Neuronal stem cell (in vitro differentiated cells): ENCODE measurements at regions not wholly inside any gene's neighbourhood (a gene's known extent, or its start where the extent isn't known, plus 50 kb on each side); places are given as distances from the start of the nearest gene placed in this dataset.

Source experiments
- DNase-seq: peaks from one replicate; pipeline ENCODE4 v3.0.0-alpha.2; 2013; ENCODE audit warnings: low spot score
- H2AFZ ChIP-seq: one replicate; pipeline ENCODE4 v1.6.1; 2013; ENCODE audit warnings: mild to moderate bottlenecking, low read length, inconsistent platforms
- H2AK5ac ChIP-seq: 2 replicates; pipeline ENCODE4 v1.6.1; 2013; ENCODE audit warnings: low read depth, mild to moderate bottlenecking, inconsistent platforms, low read length, moderate library complexity, mixed read lengths
- H2BK120ac ChIP-seq: 2 replicates; pipeline ENCODE4 v1.6.1; 2013; ENCODE audit warnings: low read depth, mild to moderate bottlenecking, inconsistent platforms, low read length, moderate library complexity, mixed read lengths
- H2BK12ac ChIP-seq: one replicate; pipeline ENCODE4 v1.6.1; 2013; ENCODE audit warnings: low read length, inconsistent platforms
- H2BK15ac ChIP-seq: 2 replicates; pipeline ENCODE4 v1.6.1; 2013; ENCODE audit warnings: mild to moderate bottlenecking, low read length, inconsistent platforms, mixed read lengths
- H2BK5ac ChIP-seq: one replicate; pipeline ENCODE4 v1.6.1; 2013; ENCODE audit warnings: inconsistent platforms, mild to moderate bottlenecking, low read length, moderate library complexity
- H3K14ac ChIP-seq: one replicate; pipeline ENCODE4 v1.6.1; 2013; ENCODE audit warnings: low read length, inconsistent platforms
- H3K18ac ChIP-seq: 2 replicates; pipeline ENCODE4 v1.6.1; 2013; ENCODE audit warnings: low read length, inconsistent platforms
- H3K23ac ChIP-seq: 2 replicates; pipeline ENCODE4 v1.6.1; 2013; ENCODE audit warnings: low read depth, mild to moderate bottlenecking, mixed read lengths, low read length, inconsistent platforms; ENCODE audit not compliant: poor library complexity
- H3K27ac ChIP-seq: replicated peaks from 3 replicates; pipeline ENCODE4 v1.5.1; 2013; ENCODE audit warnings: low read length, inconsistent platforms
- H3K27me3 ChIP-seq, 3 experiments: 2 replicates each; pipeline ENCODE4 v1.6.1; 2013; ENCODE audit warnings: low read length in 3 of 3, mild to moderate bottlenecking in 2 of 3, inconsistent platforms in 1 of 3, low read depth in 1 of 3, mixed read lengths in 1 of 3, moderate library complexity in 1 of 3; ENCODE audit not compliant: control insufficient read depth in 3 of 3, insufficient read depth in 3 of 3
- H3K36me3 ChIP-seq, 2 donors: replicated peaks in 1 of 2; 2 replicates each; pipeline ENCODE4 v1.6.1; 2013; ENCODE audit warnings: low read length in 2 of 2; ENCODE audit not compliant: control insufficient read depth in 2 of 2, insufficient read depth in 2 of 2
- H3K4ac ChIP-seq: 2 replicates; pipeline ENCODE4 v1.6.1; 2013; ENCODE audit warnings: inconsistent platforms, mild to moderate bottlenecking, low read length, moderate library complexity
- H3K4me1 ChIP-seq, 2 donors: 1 replicate in 1 of 2; 2 replicates in 1 of 2; pipeline ENCODE4 v1.6.1; 2013; ENCODE audit warnings: low read length in 2 of 2, low read depth in 1 of 2; ENCODE audit not compliant: control insufficient read depth in 2 of 2, insufficient read depth in 1 of 2
- H3K4me2 ChIP-seq: one replicate; pipeline ENCODE4 v1.6.1; 2013; ENCODE audit warnings: mild to moderate bottlenecking, low read length, inconsistent platforms; ENCODE audit not compliant: insufficient read depth, poor library complexity, severe bottlenecking
- H3K4me3 ChIP-seq, 2 donors: 2 replicates each; pipeline ENCODE4 v1.5.1; 2013; ENCODE audit warnings: low read length in 2 of 2, mild to moderate bottlenecking in 2 of 2, inconsistent platforms in 1 of 2, moderate library complexity in 1 of 2
- H3K79me1 ChIP-seq: one replicate; pipeline ENCODE4 v1.6.1; 2013; ENCODE audit warnings: low read depth, mild to moderate bottlenecking, inconsistent platforms, low read length, moderate library complexity
- H3K9ac ChIP-seq: one replicate; pipeline ENCODE4 v1.6.1; 2013; ENCODE audit warnings: mild to moderate bottlenecking, low read depth, low read length, inconsistent platforms; ENCODE audit not compliant: poor library complexity
- H3K9me3 ChIP-seq, 2 donors: replicated peaks in 1 of 2; 2 replicates each; pipeline versions ENCODE3 to v1.6.1; 2013; ENCODE audit warnings: low read length in 2 of 2, mild to moderate bottlenecking in 2 of 2, inconsistent platforms in 1 of 2, low read depth in 1 of 2, mixed read lengths in 1 of 2, moderate library complexity in 1 of 2; ENCODE audit not compliant: control insufficient read depth in 2 of 2, insufficient read depth in 1 of 2
- H4K8ac ChIP-seq: one replicate; pipeline ENCODE4 v1.6.1; 2013; ENCODE audit warnings: low read depth, mild to moderate bottlenecking, inconsistent platforms, low read length, moderate library complexity
- H4K91ac ChIP-seq: one replicate; pipeline ENCODE4 v1.6.1; 2013; ENCODE audit warnings: low read length, low read depth, mild to moderate bottlenecking, inconsistent platforms; ENCODE audit not compliant: poor library complexity
- WGBS, 2 donors: extraction: QIAGEN DNeasy Blood & Tissue Kit; methylation state at CpG; one replicate each; pipeline ENCODE4 v1.1.7; 2013; ENCODE audit warnings: missing lambda C conversion rate in 2 of 2, mixed read lengths in 1 of 2; ENCODE audit not compliant: insufficient read length in 2 of 2, insufficient replicate concordance in 1 of 2; ENCODE audit errors: extremely low coverage in 2 of 2; 5-methylcytosine and 5-hydroxymethylcytosine counted together

- H3K27me3 ChIP-seq: no peaks in the 10 kb centered on the region
- H3K9me3 ChIP-seq: no peaks in the 10 kb centered on the region
- peaks cover 0 to 6% of the 10 kb centered on the region in 2 donors for H3K4me1 ChIP-seq
- H2BK5ac ChIP-seq: no peak overlapping the region
- DNase-seq: peak; percentile 64
- no peaks in the 10 kb centered on the region for H3K79me1 ChIP-seq
- H2BK12ac ChIP-seq: no peak overlapping the region
- no peak overlapping the region for H4K8ac ChIP-seq
- no peak overlapping the region for H3K18ac ChIP-seq
- no peak overlapping the region for H2AK5ac ChIP-seq
- H2BK15ac ChIP-seq: no peak overlapping the region
- H2AFZ ChIP-seq: no peak overlapping the region
- H4K91ac ChIP-seq: no peak overlapping the region
- no peak overlapping the region for H3K4me2 ChIP-seq
- no peak overlapping the region for H3K9ac ChIP-seq
- no peak overlapping the region for H3K4me3 ChIP-seq
- H2BK120ac ChIP-seq: no peak overlapping the region
- no peak overlapping the region for H3K14ac ChIP-seq
- no peak overlapping the region for H3K27ac ChIP-seq
- no peak overlapping the region for H3K4ac ChIP-seq
- H3K23ac ChIP-seq: no peak overlapping the region
- no CpG with 5 or more reads among the region's 5 CpGs for WGBS, 2 donors
- H3K36me3 ChIP-seq: no peaks in the 10 kb centered on the region
Observed at GRCh38 chr18:70454704-70455322, 166.0 kb downstream of the SOCS6 start.

GRCh38 chr18:70453058-70453775, 164.4 kb downstream of the SOCS6 start:
- Histone ChIP-seq H2BK120ac (no peak overlapping the region), H3K4ac (no peak overlapping the region), H2BK5ac (no peak overlapping the region), H3K36me3 (no peaks in the 10 kb centered on the region), H4K91ac (no peak overlapping the region), H4K8ac (no peak overlapping the region), H3K27ac (no peak overlapping the region), H3K4me1 (peaks cover 0 to 6% of the 10 kb centered on the region in 2 donors), H3K27me3 (no peaks in the 10 kb centered on the region), H2BK15ac (no peak overlapping the region), H3K14ac (no peak overlapping the region), H2AFZ (no peak overlapping the region), H3K23ac (no peak overlapping the region), H3K18ac (no peak overlapping the region), H2AK5ac (no peak overlapping the region), H3K79me1 (no peaks in the 10 kb centered on the region), H3K4me2 (no peak overlapping the region), H3K4me3 (no peak overlapping the region), H3K9me3 (no peaks in the 10 kb centered on the region), H3K9ac (no peak overlapping the region), H2BK12ac (no peak overlapping the region)
- no peak for DNase-seq
- no CpG with 5 or more reads among the region's 12 CpGs for WGBS, 2 donors

GRCh38 chr18:70452501-70452900, 163.7 kb downstream of the SOCS6 start:
- no peaks in the 10 kb centered on the region for H3K36me3 ChIP-seq
- no peak overlapping the region for H3K14ac ChIP-seq
- H3K79me1 ChIP-seq: no peaks in the 10 kb centered on the region
- no peak overlapping the region for H3K23ac ChIP-seq
- no peak overlapping the region for H3K4me2 ChIP-seq
- no peaks in the 10 kb centered on the region for H3K27me3 ChIP-seq
- peak overlapping the region; percentile 78 for H4K8ac ChIP-seq
- peak overlapping the region; percentile 45 for H3K18ac ChIP-seq
- no peak overlapping the region for H2AK5ac ChIP-seq
- H2BK15ac ChIP-seq: no peak overlapping the region
- no peak overlapping the region for H3K4me3 ChIP-seq
- H3K27ac ChIP-seq: no peak overlapping the region
- no peak overlapping the region for H2BK12ac ChIP-seq
- no peak overlapping the region for H3K4ac ChIP-seq
- H2AFZ ChIP-seq: no peak overlapping the region
- H3K4me1 ChIP-seq: peaks cover 0 to 6% of the 10 kb centered on the region in 2 donors
- no peak overlapping the region for H2BK120ac ChIP-seq
- H3K9me3 ChIP-seq: no peaks in the 10 kb centered on the region
- no CpG with 5 or more reads among the region's 14 CpGs for WGBS, 2 donors
- no peak for DNase-seq
- H3K9ac ChIP-seq: no peak overlapping the region
- H4K91ac ChIP-seq: no peak overlapping the region
- no peak overlapping the region for H2BK5ac ChIP-seq

- H3K27ac ChIP-seq: no peak overlapping the region
- WGBS, 2 donors: no CpG with 5 or more reads among the region's 2 CpGs
Observed at GRCh38 chr18:70450426-70451253, 161.8 kb downstream of the SOCS6 start.

More at GRCh38 chr18:70450426-70451253, 161.8 kb downstream of the SOCS6 start:
- Histone ChIP-seq H3K4ac (no peak overlapping the region), H3K9me3 (no peaks in the 10 kb centered on the region), H2BK15ac (no peak overlapping the region), H3K18ac (no peak overlapping the region), H3K79me1 (no peaks in the 10 kb centered on the region), H2AK5ac (no peak overlapping the region), H2BK120ac (no peak overlapping the region), H3K36me3 (no peaks in the 10 kb centered on the region), H4K8ac (no peak overlapping the region), H2BK5ac (no peak overlapping the region), H2BK12ac (no peak overlapping the region), H4K91ac (no peak overlapping the region), H3K4me3 (no peak overlapping the region), H3K23ac (no peak overlapping the region), H3K9ac (no peak overlapping the region), H3K14ac (no peak overlapping the region), H3K4me1 (peaks cover 0 to 6% of the 10 kb centered on the region in 2 donors), H3K27me3 (no peaks in the 10 kb centered on the region), H2AFZ (no peak overlapping the region), H3K4me2 (no peak overlapping the region)
- no peak for DNase-seq
